NCI-H146 (cell line): ENCODE measurements at regions not wholly inside any gene's neighbourhood (a gene's known extent, or its start where the extent isn't known, plus 50 kb on each side); places are given as distances from the start of the nearest gene placed in this dataset.

Experiments
- DNase-seq: peaks from one replicate; lab custom pipeline; 2025; lab: John Stamatoyannopoulos, UW

DNA sequence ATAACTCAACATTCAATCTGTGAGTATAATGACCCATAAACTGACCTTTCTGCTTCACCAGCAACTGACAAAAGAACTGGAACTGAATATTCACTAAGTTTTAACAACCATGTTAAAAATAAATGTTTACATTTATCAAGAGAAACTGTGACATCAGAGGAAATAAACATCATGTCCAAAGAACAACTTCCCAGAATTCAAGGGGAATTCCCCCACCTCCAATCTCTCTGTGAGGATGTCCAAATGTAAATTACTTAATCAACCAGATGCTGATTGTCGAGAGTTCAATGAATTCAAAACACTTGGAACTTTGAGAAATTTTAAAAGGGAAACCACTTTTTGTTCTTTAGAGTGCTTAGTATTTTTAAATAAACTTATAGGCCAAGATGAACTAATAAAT is 365.6 kb upstream of the ADGRL2 start:
- DNase-seq = no peak

DNA sequence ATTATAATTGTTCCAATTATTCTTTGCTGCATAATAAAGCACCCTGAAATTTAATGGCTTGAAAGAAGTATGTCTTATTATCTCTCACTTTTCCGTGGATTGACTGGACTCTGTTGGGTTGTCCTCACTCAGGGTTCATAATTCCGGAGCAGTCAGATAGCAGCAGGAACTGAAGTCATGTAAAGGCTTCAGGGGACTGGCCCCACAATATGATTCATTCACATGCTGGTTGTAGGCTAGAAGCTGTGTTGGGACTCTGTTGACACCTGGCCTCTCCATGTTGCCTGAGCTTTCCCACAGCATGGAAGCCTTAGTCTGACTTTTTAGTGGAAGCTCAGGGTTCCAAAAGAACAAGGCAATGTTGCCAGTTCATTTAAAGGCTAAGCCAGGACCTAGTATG is 367.1 kb upstream of the ADGRL2 start:
- no peak for DNase-seq

DNA sequence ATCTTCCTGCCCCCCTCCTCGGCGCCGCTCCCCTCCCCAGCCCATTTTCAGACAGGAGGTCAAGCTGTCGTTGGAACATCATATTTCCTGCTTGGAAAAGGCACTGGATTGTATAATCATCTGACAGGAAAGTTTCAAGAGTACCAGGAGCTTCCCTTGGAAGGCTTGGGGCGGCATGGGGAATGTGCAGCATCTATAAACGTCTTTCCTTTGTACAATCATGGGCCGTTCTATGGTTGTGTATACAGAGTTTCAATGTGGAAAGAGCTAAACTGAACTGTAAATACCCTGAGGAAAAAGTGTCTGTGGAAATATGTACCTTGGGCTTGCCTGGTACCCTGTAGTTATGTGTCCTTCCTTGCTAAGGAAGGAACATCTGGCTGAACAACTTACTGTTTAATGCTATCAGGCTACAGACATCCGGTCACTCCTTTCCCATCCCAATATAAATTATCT is 368.1 kb upstream of the ADGRL2 start:
- no peak for DNase-seq

DNA sequence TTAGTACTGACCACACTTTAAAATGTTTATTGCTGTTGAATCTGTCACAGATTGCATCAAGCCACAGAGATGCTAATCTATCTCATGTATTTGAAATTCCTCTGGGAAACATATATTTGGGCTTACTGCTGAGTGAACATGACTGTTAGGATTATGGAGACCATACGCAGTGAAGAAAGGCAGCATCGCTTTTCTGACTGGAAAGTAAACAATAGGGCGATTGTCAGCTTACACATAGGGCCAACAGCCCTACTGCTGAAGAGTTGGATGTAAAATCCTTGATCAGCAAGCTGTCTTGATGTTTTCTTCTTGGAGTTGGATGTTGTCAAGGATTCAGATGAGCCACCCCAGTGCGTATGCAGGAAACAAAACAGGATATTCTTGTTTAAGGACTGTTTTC is 368.7 kb upstream of the ADGRL2 start:
- no peak for DNase-seq

DNA sequence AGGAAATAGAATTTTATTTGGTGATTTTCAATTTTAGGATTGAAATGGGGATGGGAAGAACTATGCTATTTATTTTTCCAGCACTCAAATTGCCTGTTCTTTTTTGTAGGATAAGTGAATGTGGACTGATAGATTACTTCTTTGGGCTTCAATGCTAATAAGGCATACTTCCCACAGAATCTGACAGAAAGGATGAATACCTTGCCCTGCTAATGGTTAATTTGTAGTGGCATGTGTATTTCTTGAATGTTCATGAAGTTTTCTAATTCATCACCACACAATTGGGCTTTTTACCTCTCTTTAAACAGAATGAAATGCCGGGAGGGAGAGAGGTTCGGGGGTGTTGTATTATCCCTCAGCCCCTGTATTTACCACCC is 369.1 kb upstream of the ADGRL2 start:
- DNase-seq = no peak

DNA sequence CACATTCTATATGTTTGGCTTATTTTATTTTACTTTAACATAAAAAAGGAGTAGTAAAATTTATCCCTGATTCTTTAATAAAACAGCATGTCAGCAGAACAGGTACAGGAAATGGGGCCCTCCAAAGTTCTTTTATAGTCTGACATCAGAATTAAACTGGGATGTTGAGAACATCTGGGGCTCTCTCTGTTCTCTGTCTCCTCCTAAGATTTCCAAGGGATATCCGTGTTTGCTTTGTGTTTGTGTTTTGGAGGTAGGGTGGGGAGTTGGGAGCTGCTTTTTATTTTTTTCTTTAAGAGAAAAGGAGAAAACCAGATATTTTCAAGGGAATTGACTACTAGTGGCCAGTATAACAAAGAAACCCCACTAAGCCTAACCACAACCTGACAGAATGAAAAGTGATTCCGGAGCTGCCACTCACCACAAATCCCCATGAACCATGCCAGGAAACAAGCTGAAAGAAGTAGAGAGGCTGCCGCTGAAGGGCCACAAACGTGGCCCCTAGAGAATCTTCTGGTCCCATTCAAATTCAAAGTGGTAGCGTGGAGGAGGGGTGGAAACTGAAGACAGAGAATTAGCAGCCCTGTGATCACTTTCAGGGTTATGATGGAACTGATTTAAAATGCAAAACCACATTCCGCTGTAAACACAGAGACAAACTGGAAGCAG is 369.6 kb upstream of the ADGRL2 start:
- no peak for DNase-seq

DNA sequence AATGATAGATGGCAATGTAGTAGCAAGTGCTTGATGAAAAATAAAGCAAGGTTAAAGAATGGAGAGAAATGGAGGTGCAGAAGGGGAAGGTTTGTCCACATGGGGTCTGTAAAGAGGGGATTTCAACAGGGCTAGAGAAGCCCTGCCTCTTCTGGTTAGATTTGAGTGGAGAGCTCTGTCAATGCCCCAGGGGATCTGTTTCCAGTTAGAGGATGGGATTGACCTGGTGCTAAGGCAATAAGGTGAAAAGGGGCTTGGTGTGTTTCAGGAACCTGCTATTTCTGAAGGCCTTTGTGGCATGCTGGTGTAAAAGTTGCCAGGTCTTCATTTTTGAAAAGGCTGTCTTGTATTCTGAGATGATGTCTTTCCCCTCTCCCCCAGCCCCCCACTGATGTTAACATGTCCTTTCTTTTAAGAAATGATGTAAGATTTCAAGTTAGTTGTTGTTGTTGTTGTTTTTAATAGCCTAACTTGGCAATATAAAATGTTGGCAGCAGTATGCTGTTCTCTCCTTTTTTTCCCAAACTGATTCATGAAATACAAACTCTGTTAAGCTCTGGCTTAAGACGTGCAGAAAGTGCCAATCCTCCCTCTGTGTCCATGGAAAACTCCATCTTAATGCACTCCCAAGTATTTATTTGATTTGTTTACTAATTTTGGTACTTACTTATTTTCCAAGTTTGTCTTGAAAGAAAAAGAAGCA is 370.3 kb upstream of the ADGRL2 start:
- no peak for DNase-seq

DNA sequence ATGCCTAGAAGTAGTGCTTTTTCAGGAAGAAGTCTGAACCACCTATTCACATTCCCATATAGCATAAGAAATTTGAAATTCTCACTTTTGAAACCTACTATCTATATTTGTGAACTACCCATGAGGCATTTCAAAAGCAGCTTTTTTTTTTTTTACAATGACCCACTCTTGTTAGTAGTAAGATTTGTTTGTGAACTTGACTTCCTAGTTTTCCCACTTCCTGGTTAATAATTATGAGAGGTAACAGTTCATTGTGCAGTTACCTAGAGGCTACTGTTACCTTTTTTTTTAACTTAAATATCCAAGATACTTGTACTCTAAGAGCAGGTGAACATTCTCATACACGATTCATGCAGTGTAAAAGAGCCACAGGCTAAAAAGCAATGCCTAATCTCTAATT is 371.7 kb upstream of the ADGRL2 start:
- no peak for DNase-seq

DNA sequence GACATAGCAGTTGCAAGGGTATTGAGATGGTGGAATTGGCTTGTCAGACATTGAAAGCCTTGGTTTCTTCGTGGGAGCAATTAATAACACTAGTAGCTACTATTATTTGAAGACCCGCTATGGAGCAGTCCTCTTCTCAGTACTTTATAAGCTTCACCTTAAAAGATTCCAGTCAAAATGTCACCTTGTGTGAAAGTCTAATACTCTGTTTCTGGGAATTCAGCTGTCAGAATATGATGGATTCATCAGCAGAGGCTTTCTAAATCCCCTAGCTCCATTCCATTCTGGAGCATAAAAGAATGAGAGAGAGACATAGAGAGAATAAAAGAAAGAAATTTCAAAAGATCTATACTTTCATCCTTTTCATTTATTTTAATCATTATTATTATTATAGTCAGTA is 375.9 kb upstream of the ADGRL2 start:
- DNase-seq = no peak

DNA sequence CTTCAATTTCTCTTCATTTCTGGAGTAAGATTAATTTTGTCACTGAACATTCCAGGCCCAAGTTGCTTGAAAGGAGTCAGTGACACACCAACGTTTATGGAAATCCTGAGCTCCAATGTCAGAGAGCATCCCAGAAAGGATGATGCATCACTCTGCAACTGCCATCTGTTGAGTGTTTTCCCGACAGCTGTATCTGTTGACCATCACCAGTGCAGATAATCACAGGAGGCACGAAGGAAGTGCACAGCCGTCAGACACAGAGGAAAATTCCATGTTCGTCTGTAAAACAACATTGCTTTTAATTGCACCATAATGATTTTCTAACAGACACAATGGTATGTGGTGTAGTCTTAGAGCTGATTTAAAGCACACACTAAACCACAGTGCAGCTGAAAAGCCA is 376.7 kb upstream of the ADGRL2 start:
- DNase-seq = no peak

DNA sequence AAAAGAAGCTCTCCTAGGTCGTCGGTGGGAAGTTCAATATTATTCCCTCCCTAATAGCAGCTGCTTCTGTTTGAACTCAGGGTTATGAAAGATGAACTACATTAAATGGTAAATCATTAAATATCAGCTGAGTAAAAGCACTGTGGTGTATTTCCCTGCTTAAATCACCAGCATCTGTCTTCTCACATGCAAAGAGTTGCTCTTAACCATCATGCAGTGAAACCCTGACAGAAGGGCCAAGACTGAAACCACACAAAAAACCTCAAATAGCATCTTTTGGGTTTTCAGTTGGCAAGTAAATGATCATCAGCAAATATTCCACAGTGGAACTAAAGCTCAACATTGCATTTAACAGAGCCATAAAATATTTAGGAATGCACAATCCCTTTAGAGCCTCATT is 380.0 kb upstream of the ADGRL2 start:
- peak; percentile 14 for DNase-seq

DNA sequence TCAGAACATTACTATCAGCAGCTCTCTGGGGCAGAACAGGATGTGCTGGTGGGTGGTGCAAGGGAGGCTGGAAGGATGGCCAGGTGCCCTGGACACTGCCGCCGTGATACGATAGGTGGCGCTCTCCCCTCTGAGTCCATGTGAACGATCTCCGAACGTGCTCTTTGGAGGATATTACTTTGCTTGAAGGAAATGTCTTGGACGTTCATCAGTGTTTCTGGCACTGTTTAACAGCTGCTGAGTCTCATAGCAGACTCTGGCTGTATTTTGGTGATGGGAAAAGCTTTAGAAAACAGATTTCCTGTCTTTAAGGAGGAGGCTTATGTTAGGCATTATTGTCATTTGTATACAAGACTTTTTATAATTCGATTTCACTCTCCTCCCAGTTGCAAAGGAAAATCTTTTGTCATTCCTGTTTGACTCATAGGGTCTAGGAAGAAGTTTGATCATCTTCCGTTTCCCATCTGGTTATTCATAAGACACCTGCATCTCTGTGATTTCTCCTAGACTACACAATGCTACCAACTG is 386.2 kb upstream of the ADGRL2 start:
- peak; percentile 29 for DNase-seq

DNA sequence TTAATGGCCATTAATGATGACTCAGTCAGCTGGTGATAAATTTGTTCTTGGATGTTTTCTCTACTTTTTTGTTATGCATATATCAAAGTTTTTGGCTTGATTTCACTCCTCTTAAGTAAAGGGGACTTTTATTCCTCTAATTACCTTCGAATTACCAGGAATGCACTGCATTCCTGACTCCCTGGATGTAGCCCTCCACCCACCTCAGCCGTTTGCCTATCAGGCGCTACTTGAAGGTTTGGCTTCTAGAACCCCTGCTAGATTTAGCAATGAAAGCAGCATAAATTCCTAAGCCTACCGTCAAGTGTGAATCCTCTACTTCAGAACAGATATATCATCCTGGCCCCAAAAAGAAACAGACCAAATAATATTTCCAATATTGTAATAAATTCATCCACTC is 387.8 kb upstream of the ADGRL2 start:
- no peak for DNase-seq

DNA sequence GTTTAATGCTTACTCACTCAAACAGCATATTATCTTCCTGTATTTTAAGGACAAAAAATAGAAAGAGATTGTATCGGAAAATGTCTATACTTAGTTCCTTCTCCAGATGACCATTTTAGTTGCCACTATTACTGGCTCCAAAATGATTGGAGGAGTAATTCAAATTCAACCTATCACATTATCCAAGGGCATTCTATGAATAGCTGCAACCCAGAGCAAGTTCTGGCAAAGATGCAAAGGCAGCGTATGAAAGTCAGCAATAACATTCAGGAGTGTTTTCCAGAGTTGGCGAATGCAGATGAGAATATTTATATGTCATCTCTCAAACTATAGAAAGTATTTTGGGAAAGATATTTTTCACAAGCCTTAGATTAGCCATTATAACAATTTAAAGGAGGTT is 389.8 kb upstream of the ADGRL2 start:
- no peak for DNase-seq

DNA sequence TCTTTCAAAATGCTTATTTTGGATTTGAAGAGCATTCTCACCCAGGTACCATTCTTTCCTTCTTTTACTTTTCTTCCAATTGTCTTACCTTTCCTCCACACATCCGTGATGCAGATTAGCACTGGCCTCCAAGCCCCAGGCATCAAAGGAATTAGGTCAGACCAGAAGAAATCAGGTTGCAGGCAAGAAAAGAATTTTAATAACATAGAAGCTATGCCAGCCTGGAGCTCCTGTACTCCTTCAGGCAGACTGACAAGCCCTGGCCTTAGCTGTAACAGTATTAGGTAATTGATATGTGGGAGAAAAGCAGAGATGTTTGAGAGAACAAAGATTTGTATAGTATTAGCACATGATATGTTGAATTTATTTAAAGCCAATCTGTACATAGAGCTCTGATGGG is 390.4 kb upstream of the ADGRL2 start:
- DNase-seq = no peak

DNA sequence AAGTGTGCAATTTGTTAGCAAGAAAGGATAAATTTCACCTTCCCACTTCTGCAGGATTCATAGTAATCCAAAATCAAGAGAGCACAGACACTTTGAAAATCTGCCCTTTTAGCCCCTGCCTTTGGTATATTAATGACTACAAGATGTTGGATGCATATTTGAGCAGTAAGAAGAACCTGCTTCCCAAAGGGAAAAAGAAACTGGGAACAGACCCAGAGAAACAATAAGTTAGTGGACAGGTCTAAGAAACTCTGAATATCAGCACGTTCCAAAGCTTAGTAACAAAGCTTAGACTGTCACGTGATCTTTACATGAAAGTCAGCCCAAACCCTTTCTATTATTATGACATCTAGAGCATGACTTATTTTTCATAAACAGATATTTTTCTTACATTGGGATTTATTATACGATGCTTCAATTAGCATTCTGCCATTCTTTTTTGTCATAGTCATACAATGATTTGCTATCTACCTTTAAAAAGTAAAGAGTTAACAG is 390.9 kb upstream of the ADGRL2 start:
- DNase-seq = no peak

DNA sequence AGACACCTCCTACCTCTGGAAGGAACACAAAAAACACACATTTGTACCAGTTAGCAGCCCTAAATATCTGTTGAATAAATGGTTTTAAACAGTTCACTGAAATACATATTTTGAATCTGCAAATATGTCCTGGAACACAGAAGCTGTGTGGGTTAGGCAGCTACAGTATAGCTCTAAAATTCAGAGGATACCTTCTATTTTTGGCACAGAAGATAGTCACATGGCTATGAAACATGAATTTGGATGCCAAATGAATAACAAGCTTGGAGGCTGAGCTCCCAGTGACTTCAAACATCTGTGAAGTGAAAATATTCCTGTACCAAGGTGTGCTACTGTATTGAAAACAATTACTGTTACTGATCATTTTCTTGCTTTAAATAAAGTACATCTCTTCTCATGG is 391.5 kb upstream of the ADGRL2 start:
- DNase-seq = no peak

DNA sequence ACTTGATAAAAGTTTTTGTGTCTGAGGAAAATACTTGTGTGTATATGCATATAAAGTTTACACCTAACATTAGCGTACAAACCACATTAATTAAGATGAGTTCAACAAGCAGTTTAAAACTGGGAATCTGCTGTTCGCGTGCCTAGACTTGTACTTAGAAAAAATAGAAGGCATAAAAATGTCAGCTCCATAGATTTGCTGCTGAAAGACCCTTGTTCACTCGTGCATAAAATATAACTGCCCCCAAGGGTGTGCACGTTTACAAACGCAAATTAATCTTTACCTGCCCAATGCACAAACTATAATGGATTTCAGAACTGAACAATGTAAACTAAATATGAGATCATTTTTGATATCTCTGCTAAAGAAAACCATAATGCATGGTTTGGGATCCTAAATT is 392.3 kb upstream of the ADGRL2 start:
- DNase-seq = no peak

DNA sequence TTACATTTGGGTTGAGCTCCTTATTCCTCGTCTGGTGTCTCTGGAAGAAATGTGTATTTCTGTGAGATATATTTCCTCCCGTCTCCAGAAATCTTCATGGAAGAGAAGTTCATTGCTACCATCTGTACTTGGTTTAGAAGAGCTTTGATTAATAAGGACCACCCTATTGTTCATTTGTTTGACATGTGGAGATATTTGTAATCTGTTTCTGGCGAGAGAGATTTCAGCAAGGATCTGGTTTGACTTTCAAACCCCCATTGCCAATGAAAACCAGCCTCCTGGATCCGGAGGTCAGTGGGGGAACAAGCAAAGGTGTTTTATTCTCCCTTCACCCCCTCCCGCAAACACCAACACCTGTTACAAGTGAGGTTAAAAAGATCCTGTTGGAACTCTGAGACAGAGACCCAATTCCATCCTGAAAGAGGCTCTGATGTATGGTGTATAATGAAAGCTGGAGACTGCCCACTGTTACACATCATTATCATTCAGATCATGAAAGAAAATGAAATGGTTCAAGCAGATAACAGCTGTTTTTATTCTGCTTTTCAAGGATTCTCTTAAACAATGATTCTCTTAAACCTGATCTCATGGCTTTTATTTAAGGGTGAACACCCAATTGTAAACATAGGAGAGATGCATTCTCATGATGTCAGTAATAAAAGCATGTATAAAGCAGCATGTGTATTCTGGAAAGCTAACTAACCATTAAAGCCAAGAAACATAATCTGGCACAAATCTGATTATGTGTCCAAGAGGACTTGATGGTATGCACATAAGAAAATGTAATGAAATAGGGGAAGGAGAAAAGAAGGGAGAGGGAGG is 393.5 kb upstream of the ADGRL2 start:
- peak; percentile 74 for DNase-seq

DNA sequence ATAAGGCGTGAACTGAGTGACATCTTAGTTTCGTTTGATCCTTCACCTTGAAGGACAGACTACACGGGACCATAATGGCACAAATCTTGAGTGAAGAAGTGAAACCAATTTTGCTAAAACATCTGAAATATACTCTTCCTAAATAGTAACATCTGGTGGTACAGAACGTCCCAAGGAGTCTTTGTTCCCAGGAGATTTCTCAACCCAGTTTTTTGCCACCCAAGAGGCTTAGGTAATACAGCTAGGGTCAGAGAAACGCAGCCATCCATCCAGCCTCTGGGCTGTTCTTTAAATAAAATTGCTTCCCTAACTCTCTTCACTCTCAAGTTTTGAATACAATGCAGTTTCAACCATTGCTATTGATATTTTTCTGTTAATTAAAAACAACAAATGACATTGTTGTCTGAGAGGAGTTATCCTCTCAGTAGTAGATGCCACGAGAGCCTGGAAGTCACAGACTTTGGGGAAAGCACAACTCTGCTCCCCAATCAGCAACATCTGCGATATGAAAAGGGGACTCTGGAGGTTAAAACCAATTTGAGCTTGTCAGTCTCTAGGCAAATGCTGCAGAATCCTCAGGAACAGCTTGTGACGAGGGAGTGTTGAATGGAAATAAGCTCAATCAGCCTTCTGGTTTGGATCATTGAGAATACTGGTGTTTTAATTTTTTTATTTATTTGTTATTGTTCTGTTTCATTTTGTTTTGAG is 394.3 kb upstream of the ADGRL2 start:
- peak; percentile 10 for DNase-seq

DNA sequence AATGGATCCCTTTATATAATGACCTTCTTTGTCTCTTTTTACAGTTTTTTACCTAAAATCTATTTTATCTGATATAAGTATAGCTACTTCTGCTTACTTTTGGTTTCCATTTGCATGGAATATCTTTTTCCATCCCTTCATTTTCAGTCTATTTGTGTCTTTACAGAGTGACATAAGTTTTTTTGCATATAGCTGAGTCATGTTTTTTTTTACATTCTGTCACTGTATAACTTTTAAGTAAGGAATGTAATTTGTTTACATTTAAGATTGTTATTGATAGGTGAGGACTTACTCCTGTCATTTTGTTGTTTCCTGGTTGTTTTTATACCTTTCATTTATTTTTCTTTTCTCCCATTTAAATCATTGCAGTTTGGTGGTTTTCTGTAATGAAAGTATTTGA is 402.7 kb upstream of the ADGRL2 start:
- DNase-seq = no peak
